ENCODE measurements at regions not wholly inside any gene's neighbourhood (a gene's known extent, or its start where the extent isn't known, plus 50 kb on each side); places are given as distances from the start of the nearest gene placed in this dataset.
"Not testable (repeated sequence)": the region's sequence is repeated elsewhere in the genome, so short reads cannot be mapped to it uniquely, and the experiment has no call there.

- Histone ChIP-seq H3K9me3 (ENCODE audit: control insufficient read depth, insufficient read depth, low read length) (no peaks in the 10 kb centered on the region), H3F3A (ENCODE audit: control insufficient read depth, insufficient read depth) (no peaks in the 10 kb centered on the region), H3K4me3 (ENCODE audit: low read length) (no peak overlapping the region), H3K36me3 (ENCODE audit: control insufficient read depth, low read length) (no peaks in the 10 kb centered on the region), H4K20me1 (ENCODE audit: control insufficient read depth, insufficient read depth, low read depth, low read length) (no peaks in the 10 kb centered on the region), H3K79me2 (ENCODE audit: control insufficient read depth, low read length) (no peaks in the 10 kb centered on the region), H3K27ac (ENCODE audit: low read depth, low read length) (no peak overlapping the region), H3K4me2 (ENCODE audit: low read length) (no peak overlapping the region), H3K4me1 (ENCODE audit: control insufficient read depth, low read length) (no peaks in the 10 kb centered on the region), H3K27me3 (ENCODE audit: control insufficient read depth, low read length) (peaks cover 5% of the 10 kb centered on the region; the same call in 1 of the 2 replicates), H3K9me2 (replicated peaks; ENCODE audit: control insufficient read depth, low read length) (no peaks in the 10 kb centered on the region)
- no peak for TF ChIP-seq EZH2phosphoT487 (IDR thresholded peaks at IDR 0.05; ENCODE audit: borderline replicate concordance, low read length)
- no peak for TF ChIP-seq CTCF (IDR thresholded peaks at IDR 0.05; ENCODE audit: low read depth, low read length, poor library complexity, severe bottlenecking)
Measured at GRCh38 chr6:131470534-131470933, 102.5 kb upstream of the ARG1 start.

- Histone ChIP-seq H3K36me3 (ENCODE audit: control insufficient read depth, low read length) (no peaks in the 10 kb centered on the region), H3K9me2 (replicated peaks; ENCODE audit: control insufficient read depth, low read length) (no peaks in the 10 kb centered on the region), H4K20me1 (ENCODE audit: control insufficient read depth, insufficient read depth, low read depth, low read length) (no peaks in the 10 kb centered on the region), H3K79me2 (ENCODE audit: control insufficient read depth, low read length) (no peaks in the 10 kb centered on the region), H3K9me3 (ENCODE audit: control insufficient read depth, insufficient read depth, low read length) (no peaks in the 10 kb centered on the region), H3K4me2 (ENCODE audit: low read length) (no peak overlapping the region), H3K27me3 (ENCODE audit: control insufficient read depth, low read length) (peaks cover 5% of the 10 kb centered on the region; the same call in 1 of the 2 replicates), H3F3A (ENCODE audit: control insufficient read depth, insufficient read depth) (no peaks in the 10 kb centered on the region), H3K27ac (ENCODE audit: low read depth, low read length) (no peak overlapping the region), H3K4me3 (ENCODE audit: low read length) (no peak overlapping the region), H3K4me1 (ENCODE audit: control insufficient read depth, low read length) (no peaks in the 10 kb centered on the region)
- no peak for TF ChIP-seq EZH2phosphoT487 (IDR thresholded peaks at IDR 0.05; ENCODE audit: borderline replicate concordance, low read length)
- no peak for TF ChIP-seq CTCF (IDR thresholded peaks at IDR 0.05; ENCODE audit: low read depth, low read length, poor library complexity, severe bottlenecking)
Measured at GRCh38 chr6:131471331-131471730, 101.7 kb upstream of the ARG1 start.

- not testable (repeated sequence) for H3K9me2 ChIP-seq (replicated peaks; ENCODE audit: control insufficient read depth, low read length); H3K27ac ChIP-seq (ENCODE audit: low read depth, low read length); H3F3A ChIP-seq (ENCODE audit: control insufficient read depth, insufficient read depth); H4K20me1 ChIP-seq (ENCODE audit: control insufficient read depth, insufficient read depth, low read depth, low read length); H3K4me3 ChIP-seq (ENCODE audit: low read length); H3K9me3 ChIP-seq (ENCODE audit: control insufficient read depth, insufficient read depth, low read length); H3K4me1 ChIP-seq (ENCODE audit: control insufficient read depth, low read length); H3K4me2 ChIP-seq (ENCODE audit: low read length); H3K36me3 ChIP-seq (ENCODE audit: control insufficient read depth, low read length); H3K27me3 ChIP-seq (ENCODE audit: control insufficient read depth, low read length); H3K79me2 ChIP-seq (ENCODE audit: control insufficient read depth, low read length)
Measured at GRCh38 chr6:131473303-131473702, 99.7 kb upstream of the ARG1 start.

GRCh38 chr6:131476362-131476761, 96.7 kb upstream of the ARG1 start:
- no peaks in the 10 kb centered on the region for H3K9me3 ChIP-seq (ENCODE audit: control insufficient read depth, insufficient read depth, low read length)
- TF ChIP-seq EZH2phosphoT487 (IDR thresholded peaks at IDR 0.05; ENCODE audit: borderline replicate concordance, low read length) (no peak), CTCF (IDR thresholded peaks at IDR 0.05; ENCODE audit: low read depth, low read length, poor library complexity, severe bottlenecking) (no peak)

GRCh38 chr6:131478740-131479211, 94.2 kb upstream of the ARG1 start:
- not testable (repeated sequence) for H3K4me2 ChIP-seq (ENCODE audit: low read length)

More at GRCh38 chr6:131476362-131476761, 96.7 kb upstream of the ARG1 start:
- Histone ChIP-seq H3F3A (ENCODE audit: control insufficient read depth, insufficient read depth) (no peaks in the 10 kb centered on the region), H4K20me1 (ENCODE audit: control insufficient read depth, insufficient read depth, low read depth, low read length) (no peaks in the 10 kb centered on the region), H3K79me2 (ENCODE audit: control insufficient read depth, low read length) (no peaks in the 10 kb centered on the region), H3K27me3 (ENCODE audit: control insufficient read depth, low read length) (no peaks in the 10 kb centered on the region), H3K4me1 (ENCODE audit: control insufficient read depth, low read length) (no peaks in the 10 kb centered on the region), H3K36me3 (ENCODE audit: control insufficient read depth, low read length) (no peaks in the 10 kb centered on the region), H3K4me2 (ENCODE audit: low read length) (no peak overlapping the region), H3K4me3 (ENCODE audit: low read length) (no peak overlapping the region), H3K9me2 (replicated peaks; ENCODE audit: control insufficient read depth, low read length) (no peaks in the 10 kb centered on the region), H3K27ac (ENCODE audit: low read depth, low read length) (no peak overlapping the region)

More at GRCh38 chr6:131478740-131479211, 94.2 kb upstream of the ARG1 start:
- H3K27ac ChIP-seq (ENCODE audit: low read depth, low read length); H3K9me3 ChIP-seq (ENCODE audit: control insufficient read depth, insufficient read depth, low read length); H3K27me3 ChIP-seq (ENCODE audit: control insufficient read depth, low read length); H4K20me1 ChIP-seq (ENCODE audit: control insufficient read depth, insufficient read depth, low read depth, low read length); H3K4me1 ChIP-seq (ENCODE audit: control insufficient read depth, low read length); H3K36me3 ChIP-seq (ENCODE audit: control insufficient read depth, low read length); H3K9me2 ChIP-seq (replicated peaks; ENCODE audit: control insufficient read depth, low read length); H3K4me3 ChIP-seq (ENCODE audit: low read length); H3K79me2 ChIP-seq (ENCODE audit: control insufficient read depth, low read length); H3F3A ChIP-seq (ENCODE audit: control insufficient read depth, insufficient read depth): not testable (repeated sequence)

All from DOHH2 (cell line).